ENCODE measurements at regions not wholly inside any gene's neighbourhood (a gene's known extent, or its start where the extent isn't known, plus 50 kb on each side); places are given as distances from the start of the nearest gene placed in this dataset.

GRCh38 chr12:73065913-73066312 is 793.7 kb downstream of the TRHDE start:
- TF ChIP-seq CTCF (IDR thresholded peaks at IDR 0.05; ENCODE audit: low read length) (no peak), EZH2 (optimal IDR thresholded peaks at IDR 0.05; ENCODE audit: low read depth, low read length) (no peak), EZH2phosphoT487 (IDR thresholded peaks at IDR 0.05; ENCODE audit: low read length) (no peak)

Measured in MM.1S (cell line).